ENCODE measurements at regions not wholly inside any gene's neighbourhood (a gene's known extent, or its start where the extent isn't known, plus 50 kb on each side); places are given as distances from the start of the nearest gene placed in this dataset.

- POLR2A ChIA-PET, result no interaction called here
- no TSS peak for BruUV-seq (replicated peaks)
- CTCF ChIA-PET, result no interaction called here
- intact Hi-C loops (cut with micrococcal nuclease; ENCODE audit: unreplicated experiment) (loop anchor here (5.0 kb wide), 2 partner anchors 311 to 391 kb away; no protein-coding TSS in a partner anchor), in situ Hi-C loops (cut with HindIII; ENCODE audit: low pct_unique_long_range_greater_than_20kb, low sequenced_read_pairs) (no loop called here)
- DNase-seq (ENCODE audit: low read depth, low spot score), result no peak
- H3K27me3 ChIP-seq (ENCODE audit: control insufficient read depth, insufficient read depth, low read length), result 0 out of 2 replicates have a peak, but pooled peaks cover 2% of the 10 kb centered on the region
- H3K36me3 ChIP-seq (ENCODE audit: control insufficient read depth, insufficient read depth, low read length), result no peaks in the 10 kb centered on the region
- no peak overlapping the region for H3K4me3 ChIP-seq (ENCODE audit: low read depth in 2 of 2, low read length in 2 of 2)
- no peaks in the 10 kb centered on the region for H3K4me1 ChIP-seq (ENCODE audit: control insufficient read depth, insufficient read depth, low read length)
- no peaks in the 10 kb centered on the region for H3K9me3 ChIP-seq (ENCODE audit: control insufficient read depth, insufficient read depth, low read depth, low read length)
- ATAC-seq, result no peak
- TF ChIP-seq, protein P1, sequence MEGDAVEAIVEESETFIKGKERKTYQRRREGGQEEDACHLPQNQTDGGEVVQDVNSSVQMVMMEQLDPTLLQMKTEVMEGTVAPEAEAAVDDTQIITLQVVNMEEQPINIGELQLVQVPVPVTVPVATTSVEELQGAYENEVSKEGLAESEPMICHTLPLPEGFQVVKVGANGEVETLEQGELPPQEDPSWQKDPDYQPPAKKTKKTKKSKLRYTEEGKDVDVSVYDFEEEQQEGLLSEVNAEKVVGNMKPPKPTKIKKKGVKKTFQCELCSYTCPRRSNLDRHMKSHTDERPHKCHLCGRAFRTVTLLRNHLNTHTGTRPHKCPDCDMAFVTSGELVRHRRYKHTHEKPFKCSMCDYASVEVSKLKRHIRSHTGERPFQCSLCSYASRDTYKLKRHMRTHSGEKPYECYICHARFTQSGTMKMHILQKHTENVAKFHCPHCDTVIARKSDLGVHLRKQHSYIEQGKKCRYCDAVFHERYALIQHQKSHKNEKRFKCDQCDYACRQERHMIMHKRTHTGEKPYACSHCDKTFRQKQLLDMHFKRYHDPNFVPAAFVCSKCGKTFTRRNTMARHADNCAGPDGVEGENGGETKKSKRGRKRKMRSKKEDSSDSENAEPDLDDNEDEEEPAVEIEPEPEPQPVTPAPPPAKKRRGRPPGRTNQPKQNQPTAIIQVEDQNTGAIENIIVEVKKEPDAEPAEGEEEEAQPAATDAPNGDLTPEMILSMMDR (IDR thresholded peaks at IDR 0.05), result no peak
- TF ChIP-seq, protein P2, sequence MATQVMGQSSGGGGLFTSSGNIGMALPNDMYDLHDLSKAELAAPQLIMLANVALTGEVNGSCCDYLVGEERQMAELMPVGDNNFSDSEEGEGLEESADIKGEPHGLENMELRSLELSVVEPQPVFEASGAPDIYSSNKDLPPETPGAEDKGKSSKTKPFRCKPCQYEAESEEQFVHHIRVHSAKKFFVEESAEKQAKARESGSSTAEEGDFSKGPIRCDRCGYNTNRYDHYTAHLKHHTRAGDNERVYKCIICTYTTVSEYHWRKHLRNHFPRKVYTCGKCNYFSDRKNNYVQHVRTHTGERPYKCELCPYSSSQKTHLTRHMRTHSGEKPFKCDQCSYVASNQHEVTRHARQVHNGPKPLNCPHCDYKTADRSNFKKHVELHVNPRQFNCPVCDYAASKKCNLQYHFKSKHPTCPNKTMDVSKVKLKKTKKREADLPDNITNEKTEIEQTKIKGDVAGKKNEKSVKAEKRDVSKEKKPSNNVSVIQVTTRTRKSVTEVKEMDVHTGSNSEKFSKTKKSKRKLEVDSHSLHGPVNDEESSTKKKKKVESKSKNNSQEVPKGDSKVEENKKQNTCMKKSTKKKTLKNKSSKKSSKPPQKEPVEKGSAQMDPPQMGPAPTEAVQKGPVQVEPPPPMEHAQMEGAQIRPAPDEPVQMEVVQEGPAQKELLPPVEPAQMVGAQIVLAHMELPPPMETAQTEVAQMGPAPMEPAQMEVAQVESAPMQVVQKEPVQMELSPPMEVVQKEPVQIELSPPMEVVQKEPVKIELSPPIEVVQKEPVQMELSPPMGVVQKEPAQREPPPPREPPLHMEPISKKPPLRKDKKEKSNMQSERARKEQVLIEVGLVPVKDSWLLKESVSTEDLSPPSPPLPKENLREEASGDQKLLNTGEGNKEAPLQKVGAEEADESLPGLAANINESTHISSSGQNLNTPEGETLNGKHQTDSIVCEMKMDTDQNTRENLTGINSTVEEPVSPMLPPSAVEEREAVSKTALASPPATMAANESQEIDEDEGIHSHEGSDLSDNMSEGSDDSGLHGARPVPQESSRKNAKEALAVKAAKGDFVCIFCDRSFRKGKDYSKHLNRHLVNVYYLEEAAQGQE (IDR thresholded peaks at IDR 0.05; ENCODE audit: insufficient read depth in 1 of 2, low read depth in 2 of 2, low read length in 1 of 2), result no peak
- no peak for TF ChIP-seq TCF7L2 (IDR thresholded peaks at IDR 0.05; ENCODE audit: low read depth, low read length)
- TF ChIP-seq POLR2AphosphoS5 (IDR thresholded peaks at IDR 0.05; ENCODE audit: low read depth, low read length), result no peak
- no peak for TF ChIP-seq SIN3A (IDR thresholded peaks at IDR 0.05; ENCODE audit: borderline replicate concordance, insufficient read depth, low read depth, low read length)
- no peak overlapping the region for H3K27ac ChIP-seq (ENCODE audit: low read length)
Observed at GRCh38 chr16:73565925-73566324, 518.0 kb upstream of the ZFHX3 start.

DNA sequence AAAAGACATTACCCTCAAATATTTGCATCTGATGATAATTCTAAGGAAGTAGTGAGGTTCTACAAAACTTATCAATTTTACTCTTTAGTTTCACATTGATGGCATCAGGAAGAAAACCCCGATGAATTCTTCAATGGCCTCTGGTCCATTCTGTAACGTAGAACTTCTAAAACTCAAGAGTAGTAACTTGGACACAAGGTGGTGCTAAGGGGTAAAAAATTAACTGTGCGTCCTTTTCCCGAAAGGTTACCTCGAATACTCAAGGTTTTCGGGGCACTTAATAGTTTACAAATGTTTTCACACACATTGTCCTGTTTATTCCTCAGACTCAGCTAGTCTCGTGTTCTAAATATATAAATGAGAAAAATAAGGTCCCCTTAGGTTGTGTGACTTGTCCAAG lies 517.3 kb upstream of the ZFHX3 start:
- H3K27ac ChIP-seq (ENCODE audit: low read length), result no peak overlapping the region
- ATAC-seq, result no peak
- CTCF ChIA-PET, result no interaction called here

More for the DNA sequence above, 517.3 kb upstream of the ZFHX3 start:
- intact Hi-C loops (cut with micrococcal nuclease; ENCODE audit: unreplicated experiment) (loop anchor here (5.0 kb wide), 2 partner anchors 312 to 392 kb away; no protein-coding TSS in a partner anchor), in situ Hi-C loops (cut with HindIII; ENCODE audit: low pct_unique_long_range_greater_than_20kb, low sequenced_read_pairs) (no loop called here)
- Histone ChIP-seq H3K4me3 (ENCODE audit: low read depth in 2 of 2, low read length in 2 of 2) (no peak overlapping the region), H3K27me3 (ENCODE audit: control insufficient read depth, insufficient read depth, low read length) (no peaks in the 10 kb centered on the region), H3K36me3 (ENCODE audit: control insufficient read depth, insufficient read depth, low read length) (no peaks in the 10 kb centered on the region), H3K9me3 (ENCODE audit: control insufficient read depth, insufficient read depth, low read depth, low read length) (no peaks in the 10 kb centered on the region), H3K4me1 (ENCODE audit: control insufficient read depth, insufficient read depth, low read length) (no peaks in the 10 kb centered on the region)
- DNase-seq (ENCODE audit: low read depth, low spot score), result no peak
- TF ChIP-seq, protein P1 (IDR thresholded peaks at IDR 0.05), result peak; percentile 39; the same call in 1 of the 2 replicates
- TF ChIP-seq SIN3A (IDR thresholded peaks at IDR 0.05; ENCODE audit: borderline replicate concordance, insufficient read depth, low read depth, low read length), result no peak
- no TSS peak for BruUV-seq (replicated peaks)
- POLR2A ChIA-PET, result no interaction called here

Data from Panc1 (cell line).